CD14-positive monocyte (primary cell): ENCODE measurements at regions not wholly inside any gene's neighbourhood (a gene's known extent, or its start where the extent isn't known, plus 50 kb on each side); places are given as distances from the start of the nearest gene placed in this dataset.

Experiments
- DNase-seq, 3 donors: peaks; one replicate each; pipeline ENCODE4 v3.0.0-alpha.2; 2011 to 2022
- H2AFZ ChIP-seq: 2 replicates; pipeline ENCODE4 v1.6.0; 2012; ENCODE audit warnings: mild to moderate bottlenecking, low read depth, low read length, inconsistent platforms; ENCODE audit not compliant: insufficient read depth, poor library complexity, severe bottlenecking
- H3K27ac ChIP-seq, 2 donors: 1 replicate in 1 of 2; 2 replicates in 1 of 2; pipeline ENCODE4 v1.5.1; 2012 to 2013; ENCODE audit warnings: low read length in 2 of 2, control low read depth in 1 of 2, inconsistent platforms in 1 of 2, low read depth in 1 of 2, mild to moderate bottlenecking in 1 of 2
- H3K27me3 ChIP-seq, 2 donors: one replicate each; pipeline versions ENCODE4 v1.6.0 to v1.6.1; 2011 to 2013; ENCODE audit warnings: low read length in 2 of 2; ENCODE audit not compliant: control insufficient read depth in 2 of 2, insufficient read depth in 2 of 2
- H3K36me3 ChIP-seq, 2 donors: replicated peaks in 1 of 2; 1 replicate in 1 of 2; 2 replicates in 1 of 2; pipeline versions ENCODE4 v1.5.1 to v1.6.1; 2012 to 2013; ENCODE audit warnings: low read length in 2 of 2, control low read depth in 1 of 2, inconsistent platforms in 1 of 2, mild to moderate bottlenecking in 1 of 2; ENCODE audit not compliant: insufficient read depth in 2 of 2, control insufficient read depth in 1 of 2
- H3K4me1 ChIP-seq, 2 donors: 1 replicate in 1 of 2; 2 replicates in 1 of 2; pipeline versions ENCODE4 v1.5.1 to v1.6.1; 2012 to 2013; ENCODE audit warnings: low read length in 2 of 2, control low read depth in 1 of 2, inconsistent platforms in 1 of 2, mild to moderate bottlenecking in 1 of 2, moderate library complexity in 1 of 2; ENCODE audit not compliant: insufficient read depth in 2 of 2, control insufficient read depth in 1 of 2
- H3K4me2 ChIP-seq: replicated peaks from 2 replicates; pipeline ENCODE3; 2012; ENCODE audit warnings: low read length, moderate library complexity, mild to moderate bottlenecking; ENCODE audit not compliant: poor library complexity, severe bottlenecking; ENCODE audit errors: extremely low read depth
- H3K4me3 ChIP-seq, 3 experiments: fragments of 200-600 bp in 1 of 3; sonication (generic) in 1 of 3; replicated peaks in 1 of 3; 1 replicate in 2 of 3; 2 replicates in 1 of 3; pipeline ENCODE4 v1.5.1; 2011 to 2013; ENCODE audit warnings: low read length in 3 of 3, mild to moderate bottlenecking in 3 of 3, control low read depth in 2 of 3, low read depth in 2 of 3, inconsistent platforms in 1 of 3, moderate library complexity in 1 of 3
- H3K79me2 ChIP-seq: 2 replicates; pipeline ENCODE4 v1.6.0; 2012; ENCODE audit warnings: mild to moderate bottlenecking, control low read depth, inconsistent platforms, low read length, moderate library complexity; ENCODE audit not compliant: insufficient read depth
- H3K9ac ChIP-seq: 2 replicates; pipeline ENCODE4 v1.6.0; 2017; ENCODE audit warnings: low read length, mild to moderate bottlenecking; ENCODE audit not compliant: insufficient read depth, poor library complexity, severe bottlenecking
- H3K9me3 ChIP-seq, 2 donors: replicated peaks in 1 of 2; 1 replicate in 1 of 2; 2 replicates in 1 of 2; pipeline versions ENCODE4 v1.5.1 to v1.6.1; 2012 to 2013; ENCODE audit warnings: low read length in 2 of 2, control low read depth in 1 of 2; ENCODE audit not compliant: control insufficient read depth in 1 of 2, insufficient read depth in 1 of 2
- H4K20me1 ChIP-seq: 2 replicates; pipeline ENCODE4 v1.6.0; 2012; ENCODE audit warnings: mild to moderate bottlenecking, low read length, control low read depth, moderate library complexity; ENCODE audit not compliant: insufficient read depth
- H3K27ac Mint-ChIP-seq, 7 donors: one replicate each; pipeline ENCODE4 v1.8.0; 2020; ENCODE audit warnings: mild to moderate bottlenecking in 7 of 7, mixed read lengths in 7 of 7, moderate library complexity in 6 of 7, inconsistent platforms in 2 of 7
- H3K27me3 Mint-ChIP-seq, 3 donors: one replicate each; pipeline ENCODE4 v1.8.0; 2021 to 2022; ENCODE audit warnings: low read depth in 3 of 3, mild to moderate bottlenecking in 3 of 3, mixed read lengths in 3 of 3, moderate library complexity in 3 of 3, inconsistent platforms in 1 of 3
- H3K36me3 Mint-ChIP-seq, 2 donors: one replicate each; pipeline ENCODE4 v1.8.0; 2020; ENCODE audit warnings: mixed read lengths in 2 of 2, inconsistent platforms in 1 of 2, mild to moderate bottlenecking in 1 of 2
- H3K4me1 Mint-ChIP-seq: one replicate; pipeline ENCODE4 v1.8.0; 2020; ENCODE audit warnings: mild to moderate bottlenecking, mixed read lengths
- H3K4me3 Mint-ChIP-seq, 2 donors: one replicate each; pipeline ENCODE4 v1.8.0; 2020; ENCODE audit warnings: mild to moderate bottlenecking in 2 of 2, mixed read lengths in 2 of 2, moderate library complexity in 1 of 2
- H3K9me3 Mint-ChIP-seq, 7 donors: one replicate each; pipeline ENCODE4 v1.8.0; 2020 to 2022; ENCODE audit warnings: mixed read lengths in 7 of 7, mild to moderate bottlenecking in 6 of 7, moderate library complexity in 6 of 7, inconsistent platforms in 2 of 7
- WGBS: methylation state at CpG from one replicate; pipeline ENCODE4 v1.1.5; 2013; ENCODE audit warnings: missing lambda C conversion rate; ENCODE audit not compliant: insufficient coverage; 5-methylcytosine and 5-hydroxymethylcytosine counted together
- intact Hi-C, 2 donors: fragments of 100-400 bp; cut with micrococcal nuclease; formaldehyde crosslinking; loops; one replicate each; pipeline versions ENCODE4 v1.15.0 to v1.15.1; 2023
- TF ChIP-seq, protein P1 (sequence below): fragments of 200-600 bp; IDR thresholded peaks from one replicate; pipeline ENCODE4 v1.8.0; 2022; ENCODE audit warnings: antibody characterized with exemption, mild to moderate bottlenecking

DNA sequence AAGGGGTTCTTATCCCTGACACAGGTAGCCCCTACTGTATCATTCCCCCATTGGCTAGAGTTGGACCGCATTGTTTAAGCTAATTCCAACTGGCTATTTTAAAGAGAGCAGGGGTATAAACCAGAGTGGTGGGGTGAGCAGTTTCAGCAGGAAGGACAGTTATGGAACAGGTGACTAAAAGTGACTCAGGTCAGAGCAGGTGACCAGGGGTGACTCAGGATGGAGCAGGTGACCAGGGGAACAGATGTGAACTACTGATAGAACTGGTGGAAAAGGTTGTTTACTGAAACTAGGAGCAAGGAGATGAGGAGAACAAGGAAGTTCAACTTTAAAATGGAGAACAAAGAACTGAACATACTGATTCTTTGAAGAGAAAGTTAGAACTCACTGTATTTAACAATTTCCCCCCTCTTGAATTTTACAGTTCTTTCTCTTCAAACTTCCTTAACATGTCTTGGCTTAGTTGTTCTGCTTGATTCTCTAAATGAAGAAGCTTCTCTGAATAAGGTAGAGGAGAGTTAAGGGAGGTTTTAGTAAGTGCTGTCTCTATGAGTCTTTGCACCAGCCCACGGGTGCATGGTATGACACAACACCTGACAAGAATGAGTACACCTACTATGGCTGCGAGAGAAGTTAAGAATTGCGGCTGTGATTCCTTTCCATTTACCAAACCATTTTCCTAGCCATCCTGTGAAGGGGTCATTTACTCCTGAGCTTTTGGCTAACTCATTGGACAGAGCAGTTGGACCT, 83.4 kb upstream of the WNT7A start:
- Histone ChIP-seq H3K4me1 (no peaks in the 10 kb centered on the region), H3K4me3 (no peak overlapping the region), H4K20me1 (no peaks in the 10 kb centered on the region), H3K9ac (no peak overlapping the region), H3K36me3 (no peaks in the 10 kb centered on the region), H3K79me2 (no peaks in the 10 kb centered on the region), H2AFZ (no peak overlapping the region), H3K9me3 (peaks cover 0 to 6% of the 10 kb centered on the region in 2 donors), H3K4me2 (no peak overlapping the region), H3K27me3 (no peaks in the 10 kb centered on the region), H3K27ac (no peak overlapping the region)
- H3K36me3 Mint-ChIP-seq: no peaks in the 10 kb centered on the region
- no CpG with 5 or more reads among the region's 4 CpGs for WGBS
- TF ChIP-seq, protein P1, sequence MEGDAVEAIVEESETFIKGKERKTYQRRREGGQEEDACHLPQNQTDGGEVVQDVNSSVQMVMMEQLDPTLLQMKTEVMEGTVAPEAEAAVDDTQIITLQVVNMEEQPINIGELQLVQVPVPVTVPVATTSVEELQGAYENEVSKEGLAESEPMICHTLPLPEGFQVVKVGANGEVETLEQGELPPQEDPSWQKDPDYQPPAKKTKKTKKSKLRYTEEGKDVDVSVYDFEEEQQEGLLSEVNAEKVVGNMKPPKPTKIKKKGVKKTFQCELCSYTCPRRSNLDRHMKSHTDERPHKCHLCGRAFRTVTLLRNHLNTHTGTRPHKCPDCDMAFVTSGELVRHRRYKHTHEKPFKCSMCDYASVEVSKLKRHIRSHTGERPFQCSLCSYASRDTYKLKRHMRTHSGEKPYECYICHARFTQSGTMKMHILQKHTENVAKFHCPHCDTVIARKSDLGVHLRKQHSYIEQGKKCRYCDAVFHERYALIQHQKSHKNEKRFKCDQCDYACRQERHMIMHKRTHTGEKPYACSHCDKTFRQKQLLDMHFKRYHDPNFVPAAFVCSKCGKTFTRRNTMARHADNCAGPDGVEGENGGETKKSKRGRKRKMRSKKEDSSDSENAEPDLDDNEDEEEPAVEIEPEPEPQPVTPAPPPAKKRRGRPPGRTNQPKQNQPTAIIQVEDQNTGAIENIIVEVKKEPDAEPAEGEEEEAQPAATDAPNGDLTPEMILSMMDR: no peak
- intact Hi-C loops: no loop called here
- no peak for DNase-seq
- H3K9me3 Mint-ChIP-seq: peaks cover 4 to 15% (median 6%) of the 10 kb centered on the region in 7 donors
- H3K27me3 Mint-ChIP-seq: peaks cover 1 to 7% (median 2%) of the 10 kb centered on the region in 3 donors
- no peak overlapping the region for H3K4me3 Mint-ChIP-seq
- H3K4me1 Mint-ChIP-seq: no peaks in the 10 kb centered on the region
- H3K27ac Mint-ChIP-seq: no peak overlapping the region

DNA sequence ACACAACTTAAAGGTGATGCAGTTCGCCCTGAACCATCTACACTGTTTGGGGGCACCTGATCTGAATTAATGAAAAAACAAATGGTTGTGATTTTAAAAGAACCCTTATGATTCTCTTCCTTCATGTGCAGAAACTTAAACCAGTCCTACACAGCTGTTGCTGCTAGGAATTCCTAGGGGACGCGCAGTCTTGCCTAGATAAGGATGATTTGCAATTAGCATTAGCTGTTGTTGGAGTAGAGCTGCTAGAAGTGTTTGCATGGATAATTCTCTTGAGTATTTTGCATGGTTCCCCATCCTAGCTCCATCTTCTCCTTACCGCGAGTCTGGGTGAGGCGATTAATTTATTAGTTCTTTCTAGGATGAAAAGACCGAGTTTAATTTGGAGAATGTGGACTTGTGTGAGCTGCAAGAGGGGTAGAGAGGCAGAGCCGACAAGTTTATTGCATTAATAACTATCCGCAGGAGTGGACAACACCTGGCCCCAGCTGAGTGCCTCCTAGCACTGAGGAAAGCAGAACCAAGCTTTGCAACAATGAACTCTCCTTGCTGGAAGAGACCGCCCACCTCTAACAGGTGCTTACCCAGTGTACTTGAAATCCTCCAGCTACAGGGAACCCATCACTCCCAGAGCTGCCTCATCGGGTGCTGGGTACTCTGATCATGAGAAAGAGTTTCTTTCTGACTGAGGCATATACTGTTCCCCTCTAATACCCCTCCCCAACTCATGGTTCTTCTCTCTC, 75.0 kb upstream of the WNT7A start:
- Histone ChIP-seq H3K27me3 (no peaks in the 10 kb centered on the region), H3K27ac (no peak overlapping the region), H4K20me1 (no peaks in the 10 kb centered on the region), H3K4me3 (no peak overlapping the region), H3K36me3 (no peaks in the 10 kb centered on the region), H3K4me1 (no peaks in the 10 kb centered on the region), H3K4me2 (no peak overlapping the region), H2AFZ (no peak overlapping the region), H3K79me2 (no peaks in the 10 kb centered on the region), H3K9ac (no peak overlapping the region), H3K9me3 (no peaks in the 10 kb centered on the region)
- Mint-ChIP-seq H3K4me3 (no peak overlapping the region), H3K9me3 (peaks cover 0 to 12% (median 0%) of the 10 kb centered on the region in 7 donors), H3K36me3 (no peaks in the 10 kb centered on the region), H3K27me3 (peaks cover 2 to 6% (median 5%) of the 10 kb centered on the region in 3 donors), H3K4me1 (peaks cover 5% of the 10 kb centered on the region), H3K27ac (no peak overlapping the region)
- intact Hi-C loops: no loop called here
- 100% methylated on average over 3 of the region's 11 CpGs for WGBS
- no peak for DNase-seq
- TF ChIP-seq, protein P1: no peak
